ENCODE measurements at regions not wholly inside any gene's neighbourhood (a gene's known extent, or its start where the extent isn't known, plus 50 kb on each side); places are given as distances from the start of the nearest gene placed in this dataset.

- TF ChIP-seq TGIF2 (CRISPR knock-in tag; IDR thresholded peaks at IDR 0.05) (no peak), SRSF9 (IDR thresholded peaks at IDR 0.05; ENCODE audit: borderline replicate concordance, low read depth, low read length) (no peak), ZNF431 (CRISPR knock-in tag; IDR thresholded peaks at IDR 0.05) (no peak), BDP1 (IDR thresholded peaks at IDR 0.05; ENCODE audit: insufficient read depth, insufficient read length) (no peak), ZNF12 (CRISPR knock-in tag; IDR thresholded peaks at IDR 0.05) (no peak), ZNF449 (CRISPR knock-in tag; IDR thresholded peaks at IDR 0.05) (no peak), TAF1 (IDR thresholded peaks at IDR 0.05; ENCODE audit: control insufficient read depth, extremely low read depth, insufficient read depth, low read length, severe bottlenecking) (no peak)
Measured at GRCh38 chr15:100717596-100717995, 115.2 kb downstream of the ASB7 start.

Data from K562 (cell line).